ENCODE measurements at regions not wholly inside any gene's neighbourhood (a gene's known extent, or its start where the extent isn't known, plus 50 kb on each side); places are given as distances from the start of the nearest gene placed in this dataset.
"Not testable (repeated sequence)": the region's sequence is repeated elsewhere in the genome, so short reads cannot be mapped to it uniquely, and the experiment has no call there.

- intact Hi-C loops (cut with DNase I); DNase-seq: not testable (repeated sequence)
These were observed 53.6 kb upstream of the MAPK10 start for GRCh38 chr4:86413426-86413825.

- no peak for DNase-seq
- intact Hi-C loops (cut with DNase I), result no loop called here
These were observed 54.8 kb upstream of the MAPK10 start for GRCh38 chr4:86414686-86415085.

GRCh38 chr4:86416081-86416480, 56.2 kb upstream of the MAPK10 start:
- intact Hi-C loops (cut with DNase I), result no loop called here
- DNase-seq, result no peak

DNA sequence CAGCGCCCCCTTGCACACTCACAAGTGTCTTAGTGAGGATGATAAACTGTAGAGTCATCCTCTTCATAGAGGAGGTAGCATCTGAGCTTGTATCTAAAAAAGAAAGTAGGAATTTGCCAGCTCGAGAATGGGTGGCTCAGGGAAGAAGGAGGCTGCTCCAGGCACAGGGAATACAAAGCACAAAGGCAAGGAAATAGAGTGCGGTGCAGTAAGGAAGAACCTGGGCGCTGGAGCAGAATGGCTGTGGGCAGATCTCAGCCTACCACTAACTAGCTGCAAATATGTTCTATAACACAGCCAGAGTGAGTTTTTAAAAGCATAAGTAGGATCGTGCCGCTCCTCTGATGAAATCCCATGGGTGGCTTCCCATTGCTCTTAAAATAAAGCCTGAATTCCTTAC, 61.6 kb upstream of the MAPK10 start:
- intact Hi-C loops (cut with DNase I), result no loop called here
- DNase-seq, result peak in 18 of 42 donors; percentile 6 to 64 (median 22)

DNA sequence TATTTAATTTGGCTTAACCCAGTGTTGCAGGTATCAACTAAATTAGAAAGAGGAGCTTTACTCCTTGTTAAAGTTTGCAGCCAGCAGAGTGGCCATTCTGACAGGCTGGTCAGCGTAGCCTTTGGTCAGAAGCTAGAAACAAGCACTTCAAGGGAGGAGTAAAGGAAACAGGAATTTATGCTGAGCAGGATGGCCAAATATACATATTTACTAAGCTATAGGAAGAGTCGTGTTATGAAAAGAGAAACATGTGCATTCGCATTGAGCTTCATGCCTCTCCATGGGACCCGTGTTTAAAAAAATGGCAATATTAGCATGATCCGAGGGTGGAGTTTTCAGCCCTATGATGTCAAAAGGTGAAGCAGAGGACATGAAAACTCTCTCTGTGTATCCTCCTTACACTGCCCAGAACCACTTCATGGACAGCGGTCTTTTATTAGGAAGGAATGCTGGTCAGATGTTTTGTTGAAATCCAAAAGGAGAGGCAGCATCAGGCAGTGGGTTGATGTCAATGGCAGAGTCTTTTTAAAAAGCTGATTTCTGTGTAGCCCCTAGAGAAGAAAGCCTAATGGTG, 71.8 kb upstream of the MAPK10 start:
- DNase-seq, result no peak
- intact Hi-C loops (cut with DNase I), result no loop called here

DNA sequence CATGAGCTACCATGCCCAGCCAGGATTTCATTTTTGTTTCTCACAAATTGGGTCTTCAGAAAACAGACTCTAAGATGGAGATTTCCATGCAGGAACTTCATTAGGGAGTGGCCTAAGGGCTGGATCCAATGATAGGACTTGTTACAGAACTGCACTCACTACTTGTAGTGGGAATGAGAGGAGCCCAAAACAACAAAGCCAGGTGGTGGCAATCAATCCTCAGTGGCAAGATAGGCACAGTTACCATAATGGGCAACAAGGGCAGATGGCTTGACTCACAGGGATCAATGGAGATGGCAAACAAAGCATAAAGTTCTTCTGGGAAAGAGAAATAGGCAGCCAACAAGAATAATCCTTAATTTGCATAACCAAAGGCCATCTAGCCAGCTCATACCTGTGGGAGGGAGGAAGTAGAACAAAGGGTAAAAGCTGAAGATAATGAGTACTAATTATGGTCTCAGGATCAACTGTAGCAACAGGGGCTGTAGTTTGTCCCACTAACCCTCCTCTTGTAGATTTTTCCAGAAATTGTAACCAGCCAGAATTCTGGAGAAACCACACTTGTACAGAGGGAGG, 72.8 kb upstream of the MAPK10 start:
- DNase-seq, result no peak
- intact Hi-C loops (cut with DNase I), result no loop called here

- DNase-seq, result no peak
- intact Hi-C loops (cut with DNase I), result no loop called here
These were observed 79.4 kb upstream of the MAPK10 start for GRCh38 chr4:86439293-86439692.

DNA sequence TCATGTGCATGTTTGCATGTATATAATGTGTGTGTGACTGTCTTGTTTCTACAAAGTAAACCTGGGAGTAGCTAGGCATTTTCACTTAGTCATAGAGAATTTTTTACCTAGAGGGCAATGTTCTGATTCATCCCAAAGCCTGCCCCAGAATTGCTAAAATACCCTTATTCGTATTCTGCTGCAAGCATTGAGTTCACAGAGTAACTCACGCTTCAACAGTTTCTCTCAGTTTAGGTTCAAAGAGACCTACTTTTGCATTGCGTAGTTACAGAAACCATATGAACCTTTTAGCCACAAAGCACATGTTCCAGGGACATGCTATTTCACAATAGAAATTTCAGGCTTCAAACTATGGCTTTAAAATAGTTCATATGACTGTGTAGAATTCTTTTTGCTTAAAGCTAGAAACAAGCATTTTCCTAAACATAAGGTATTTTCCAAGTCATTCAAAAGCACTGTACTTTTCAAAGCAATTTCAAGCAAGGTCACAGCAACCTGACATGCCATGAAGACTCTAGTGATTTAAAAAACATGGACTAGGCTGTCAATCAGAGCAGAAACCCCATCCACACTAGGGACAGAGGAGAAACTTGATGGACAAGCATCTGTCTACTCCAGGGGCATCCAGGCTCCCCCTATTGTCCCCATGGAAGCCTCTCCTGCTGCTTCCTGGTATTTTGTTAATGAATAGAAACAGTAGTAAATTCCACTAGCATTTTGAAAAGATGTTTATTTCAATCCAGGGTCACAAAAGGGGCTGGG, 81.5 kb upstream of the MAPK10 start:
- no peak for DNase-seq
- intact Hi-C loops (cut with DNase I), result no loop called here

- DNase-seq, result peak in 2 of 42 donors; percentile 5 to 27
- intact Hi-C loops (cut with DNase I), result no loop called here
These were observed 83.0 kb upstream of the MAPK10 start for GRCh38 chr4:86442881-86443280.

DNA sequence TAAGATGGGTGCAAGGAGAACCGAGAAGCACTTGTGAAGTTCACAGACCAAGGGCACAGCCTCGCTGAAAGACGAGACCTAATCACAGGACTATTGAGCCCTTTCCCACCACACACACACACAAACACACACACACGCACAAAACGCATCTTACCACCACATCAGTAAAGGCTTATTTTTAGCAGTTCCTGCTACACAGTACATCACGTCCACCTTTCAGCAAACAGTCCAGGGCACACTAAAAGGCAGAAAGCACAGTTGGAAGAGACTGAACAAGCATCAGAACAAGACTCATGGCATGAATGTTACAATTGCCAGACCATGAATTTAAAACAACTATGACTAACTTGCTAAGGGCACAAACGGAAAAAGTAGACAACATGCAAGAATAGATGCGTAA, 83.6 kb upstream of the MAPK10 start:
- no peak for DNase-seq

DNA sequence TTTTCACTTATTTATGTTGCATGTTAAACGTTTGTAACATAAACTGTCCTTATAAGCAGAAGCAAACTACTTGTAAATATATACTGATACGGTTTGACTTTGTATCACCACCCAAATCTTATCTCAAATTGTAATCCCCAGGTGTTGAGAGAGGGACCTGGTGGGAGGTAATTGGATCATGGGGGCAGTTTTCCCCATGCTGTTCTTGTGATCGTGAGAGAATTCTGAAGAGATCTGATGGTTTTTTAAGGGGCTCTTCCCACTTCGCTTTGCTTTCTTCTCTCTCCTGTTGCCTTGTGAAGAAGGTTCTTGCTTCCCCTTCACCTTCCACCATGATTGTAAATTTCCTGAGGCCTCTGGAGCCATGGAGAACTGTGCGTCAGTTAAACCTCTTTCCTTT, 87.1 kb upstream of the MAPK10 start:
- DNase-seq, result no peak
- intact Hi-C loops (cut with DNase I), result no loop called here

More for the DNA sequence above, 83.6 kb upstream of the MAPK10 start:
- intact Hi-C loops (cut with DNase I), result no loop called here

DNA sequence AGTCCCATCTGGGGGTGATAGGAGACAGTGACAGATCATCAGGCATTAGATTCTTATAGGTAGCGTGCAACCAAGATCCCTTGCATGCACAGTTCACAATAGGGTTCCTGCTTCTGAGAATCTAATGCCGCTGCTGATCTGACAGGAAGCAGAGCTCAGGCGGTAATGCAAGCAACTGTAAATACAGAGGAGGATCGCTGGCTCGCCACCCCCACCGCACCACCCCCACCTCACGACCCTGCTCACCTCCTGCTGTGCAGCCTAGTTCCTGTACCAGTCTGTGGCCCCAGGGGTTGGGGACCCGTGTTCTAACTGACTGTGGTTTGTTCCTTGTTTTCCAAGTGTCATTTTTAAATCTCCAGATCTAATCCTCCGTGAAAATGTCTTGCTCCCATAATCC, 89.0 kb upstream of the MAPK10 start:
- intact Hi-C loops (cut with DNase I), result no loop called here
- no peak for DNase-seq

DNA sequence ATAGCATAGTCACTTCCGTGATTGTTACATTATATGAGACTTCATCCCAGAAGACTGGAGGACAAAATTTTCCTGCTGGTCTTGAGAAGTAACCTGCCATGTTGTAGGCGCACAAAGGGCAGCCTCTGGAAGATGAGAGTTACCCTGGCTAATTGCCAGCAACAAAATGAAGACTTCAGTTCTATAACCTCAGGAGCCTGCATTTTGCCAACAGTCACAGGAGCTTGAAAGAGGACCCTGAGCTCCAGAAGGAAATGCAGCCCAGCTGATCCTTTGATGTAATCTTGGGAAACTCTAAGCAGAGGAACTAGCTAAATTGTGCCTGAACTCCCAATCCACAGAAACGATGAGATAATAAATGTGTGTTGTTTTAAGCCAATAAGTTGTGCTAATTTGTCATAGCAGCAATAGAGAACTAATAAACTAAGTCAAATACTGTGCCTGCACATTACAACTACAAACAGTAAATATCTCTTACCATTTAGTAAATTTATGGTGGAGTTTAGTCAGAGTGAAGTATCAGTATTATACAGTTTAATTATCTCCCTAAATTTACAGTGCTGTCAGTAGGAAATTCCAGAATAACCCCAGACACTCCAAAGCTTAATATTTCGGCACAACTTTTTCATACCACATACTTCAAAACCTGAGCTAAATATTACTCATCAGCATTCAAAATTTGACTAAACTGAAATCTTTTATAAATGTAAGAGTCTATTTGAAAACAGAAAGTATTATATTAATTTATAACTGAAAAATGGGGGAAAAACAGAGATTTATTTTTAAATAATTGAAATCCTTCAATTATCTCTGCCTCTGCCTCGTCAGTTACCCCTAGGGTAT, 90.1 kb upstream of the MAPK10 start:
- DNase-seq, result no peak
- intact Hi-C loops (cut with DNase I), result no loop called here

- no peak for DNase-seq
- intact Hi-C loops (cut with DNase I), result no loop called here
These were observed 91.0 kb upstream of the MAPK10 start for GRCh38 chr4:86450861-86451260.

GRCh38 chr4:86451560-86452330, 91.9 kb upstream of the MAPK10 start:
- no peak for DNase-seq
- intact Hi-C loops (cut with DNase I), result no loop called here

DNA sequence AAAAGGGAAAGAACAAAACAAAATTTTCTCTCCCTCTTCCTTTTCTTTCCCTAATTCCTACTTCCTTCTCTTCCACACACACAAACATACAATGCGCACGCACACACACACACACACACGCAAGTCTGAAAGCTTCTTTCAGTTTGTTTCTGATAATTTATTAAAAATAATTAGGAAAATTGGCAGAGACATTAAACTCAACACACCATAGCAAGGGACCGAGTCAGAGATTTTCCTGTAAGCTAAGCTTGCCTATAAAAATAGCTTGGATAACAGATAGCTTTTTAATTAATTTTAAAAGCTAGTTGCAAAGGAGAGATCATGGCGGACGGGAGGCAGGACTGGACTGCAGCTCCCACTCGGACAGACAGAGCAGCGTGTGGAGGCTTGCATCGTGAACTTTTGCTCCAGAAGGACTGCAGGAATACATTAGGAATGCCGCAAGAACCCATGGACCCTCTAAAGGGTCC, 92.6 kb upstream of the MAPK10 start:
- intact Hi-C loops (cut with DNase I), result no loop called here
- no peak for DNase-seq

DNA sequence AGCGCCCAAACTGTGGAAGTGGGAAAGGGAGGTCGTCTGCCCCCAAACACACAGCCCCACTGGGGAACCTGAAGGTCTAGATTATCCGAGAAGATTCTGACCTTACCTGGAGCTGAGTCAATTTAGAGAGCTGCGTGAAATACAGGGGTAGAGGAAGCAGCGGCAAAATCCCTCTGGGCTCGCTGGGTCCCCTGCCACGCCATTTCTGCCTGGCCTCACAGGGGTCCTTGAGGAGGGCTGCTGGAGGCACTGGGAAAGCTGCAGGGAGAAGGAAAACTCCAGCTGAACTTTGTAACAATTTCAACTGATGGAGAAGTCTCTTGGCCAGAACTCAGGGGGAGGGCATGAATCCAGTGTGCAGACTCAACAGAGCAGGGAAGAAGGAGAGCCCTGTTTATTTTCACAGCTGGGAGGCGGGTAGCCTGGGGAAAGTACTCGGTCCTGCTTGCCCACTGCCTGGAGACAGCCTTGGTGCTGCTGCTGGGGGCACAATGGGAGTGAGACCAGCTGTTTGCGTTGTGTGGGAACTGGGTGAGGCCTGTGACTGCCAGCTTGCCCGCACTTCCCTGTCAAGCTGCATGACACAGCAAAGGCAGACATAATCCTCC, 93.2 kb upstream of the MAPK10 start:
- intact Hi-C loops (cut with DNase I), result no loop called here
- DNase-seq, result peak in 27 of 42 donors; percentile 4 to 55 (median 22)

- intact Hi-C loops (cut with DNase I); DNase-seq: not testable (repeated sequence)
These were observed 93.8 kb upstream of the MAPK10 start for GRCh38 chr4:86453611-86454072.

Data from head of caudate nucleus (tissue), 42 donors.